GM12864 (cell line): ENCODE measurements at regions not wholly inside any gene's neighbourhood (a gene's known extent, or its start where the extent isn't known, plus 50 kb on each side); places are given as distances from the start of the nearest gene placed in this dataset.

Experiments used
- DNase-seq: peaks from one replicate; pipeline ENCODE4 v3.0.0-alpha.2; 2011; ENCODE audit warnings: low read depth
- H3K4me3 ChIP-seq: 2 replicates; pipeline ENCODE4 v1.5.1; 2011; ENCODE audit warnings: mild to moderate bottlenecking, low read depth, low read length, control low read depth
- TF ChIP-seq, protein P1 (sequence below): IDR thresholded peaks from 2 replicates; pipeline ENCODE4 v1.5.1; 2011; ENCODE audit warnings: low read depth, mild to moderate bottlenecking, moderate library complexity, low read length, control low read depth, inconsistent platforms; ENCODE audit errors: missing control alignments

GRCh38 chr7:18345641-18346234 is 149.8 kb upstream of the HDAC9 start:
- no peak for DNase-seq
- no peak overlapping the region for H3K4me3 ChIP-seq
- TF ChIP-seq, protein P1, sequence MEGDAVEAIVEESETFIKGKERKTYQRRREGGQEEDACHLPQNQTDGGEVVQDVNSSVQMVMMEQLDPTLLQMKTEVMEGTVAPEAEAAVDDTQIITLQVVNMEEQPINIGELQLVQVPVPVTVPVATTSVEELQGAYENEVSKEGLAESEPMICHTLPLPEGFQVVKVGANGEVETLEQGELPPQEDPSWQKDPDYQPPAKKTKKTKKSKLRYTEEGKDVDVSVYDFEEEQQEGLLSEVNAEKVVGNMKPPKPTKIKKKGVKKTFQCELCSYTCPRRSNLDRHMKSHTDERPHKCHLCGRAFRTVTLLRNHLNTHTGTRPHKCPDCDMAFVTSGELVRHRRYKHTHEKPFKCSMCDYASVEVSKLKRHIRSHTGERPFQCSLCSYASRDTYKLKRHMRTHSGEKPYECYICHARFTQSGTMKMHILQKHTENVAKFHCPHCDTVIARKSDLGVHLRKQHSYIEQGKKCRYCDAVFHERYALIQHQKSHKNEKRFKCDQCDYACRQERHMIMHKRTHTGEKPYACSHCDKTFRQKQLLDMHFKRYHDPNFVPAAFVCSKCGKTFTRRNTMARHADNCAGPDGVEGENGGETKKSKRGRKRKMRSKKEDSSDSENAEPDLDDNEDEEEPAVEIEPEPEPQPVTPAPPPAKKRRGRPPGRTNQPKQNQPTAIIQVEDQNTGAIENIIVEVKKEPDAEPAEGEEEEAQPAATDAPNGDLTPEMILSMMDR: peak; percentile 67

DNA sequence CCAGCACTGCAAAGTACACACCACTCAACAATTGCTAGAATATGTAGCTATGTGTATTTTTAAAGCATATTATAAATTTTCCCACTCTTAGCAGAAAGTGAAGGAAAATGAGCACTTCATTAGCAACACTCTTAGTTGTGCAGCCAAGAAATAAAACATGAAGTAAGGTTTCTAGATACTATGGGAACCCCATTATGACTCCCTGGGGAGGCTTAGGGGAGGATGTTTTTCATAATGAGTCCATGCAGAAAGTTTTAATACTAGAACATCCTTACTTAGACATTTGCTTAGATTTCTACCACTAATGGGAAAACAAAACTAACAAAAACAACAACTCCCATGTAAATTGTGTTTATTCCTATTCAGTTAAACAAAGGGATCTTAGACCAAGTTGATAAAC is 148.4 kb upstream of the HDAC9 start:
- no peak for DNase-seq
- TF ChIP-seq, protein P1: no peak
- no peak overlapping the region for H3K4me3 ChIP-seq

DNA sequence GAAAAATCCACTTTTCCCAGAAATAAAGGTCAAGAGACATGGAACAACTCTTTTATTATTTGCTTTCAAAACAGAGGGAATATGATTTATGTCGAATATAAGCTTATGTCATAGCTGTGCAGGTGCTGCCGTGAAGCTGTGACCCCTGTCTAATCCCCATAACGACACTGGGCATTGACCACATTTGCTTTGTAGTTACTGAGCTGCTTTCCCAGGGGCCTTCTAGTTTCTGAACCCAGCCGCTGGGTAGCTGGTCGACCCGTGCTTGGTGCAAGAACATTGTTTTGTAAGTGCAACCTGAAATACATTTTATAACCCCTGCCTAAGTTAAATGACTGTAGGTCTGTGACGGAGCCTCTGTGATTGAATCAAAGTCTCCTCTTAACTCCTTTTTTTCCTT is 144.9 kb upstream of the HDAC9 start:
- H3K4me3 ChIP-seq: no peak overlapping the region
- TF ChIP-seq, protein P1: no peak
- no peak for DNase-seq

GRCh38 chr7:18352339-18353255 is 143.0 kb upstream of the HDAC9 start:
- no peak overlapping the region for H3K4me3 ChIP-seq
- DNase-seq: no peak

GRCh38 chr7:18353339-18353738 is 142.2 kb upstream of the HDAC9 start:
- no peak overlapping the region for H3K4me3 ChIP-seq

More at GRCh38 chr7:18352339-18353255, 143.0 kb upstream of the HDAC9 start:
- TF ChIP-seq, protein P1: peak; percentile 51

GRCh38 chr7:18354108-18355085 is 141.2 kb upstream of the HDAC9 start:
- no peak overlapping the region for H3K4me3 ChIP-seq
- TF ChIP-seq, protein P1: no peak
- no peak for DNase-seq

More at GRCh38 chr7:18353339-18353738, 142.2 kb upstream of the HDAC9 start:
- TF ChIP-seq, protein P1: no peak
- no peak for DNase-seq
